ENCODE measurements at regions not wholly inside any gene's neighbourhood (a gene's known extent, or its start where the extent isn't known, plus 50 kb on each side); places are given as distances from the start of the nearest gene placed in this dataset.

- TF ChIP-seq ZNF274 (IDR thresholded peaks at IDR 0.05; ENCODE audit: low read depth, low read length) (no peak), YY1 (IDR thresholded peaks at IDR 0.05; ENCODE audit: insufficient read depth, insufficient read length) (no peak), SUZ12 (IDR thresholded peaks at IDR 0.05; ENCODE audit: extremely low read depth, insufficient read depth, insufficient read length) (no peak)
Measured at GRCh38 chr4:124032035-124032434, 635.4 kb downstream of the SPRY1 start.

Measured in NT2/D1 (cell line).